Smooth muscle cell (in vitro differentiated cells): ENCODE measurements at regions not wholly inside any gene's neighbourhood (a gene's known extent, or its start where the extent isn't known, plus 50 kb on each side); places are given as distances from the start of the nearest gene placed in this dataset.

Experiments
- DNase-seq: peaks from one replicate; lab custom pipeline; 2025; ENCODE audit not compliant: unreplicated experiment; lab: John Stamatoyannopoulos, UW
- H2AFZ ChIP-seq: fragments of 200-600 bp; sonication (generic); 2 replicates; pipeline ENCODE4 v1.6.0; 2016; ENCODE audit warnings: antibody characterized with exemption, low read depth, mild to moderate bottlenecking
- H3F3A ChIP-seq: fragments of 200-600 bp; sonication (generic); 2 replicates; pipeline ENCODE4 v1.6.0; 2017; ENCODE audit warnings: antibody characterized with exemption, low read depth
- H3K27ac ChIP-seq: fragments of 200-600 bp; sonication (generic); 2 replicates; pipeline ENCODE4 v1.5.1; 2016; ENCODE audit warnings: low read depth, mild to moderate bottlenecking
- H3K27me3 ChIP-seq: fragments of 200-600 bp; sonication (generic); 2 replicates; pipeline ENCODE4 v1.6.1; 2016; ENCODE audit warnings: low read depth, mild to moderate bottlenecking
- H3K36me3 ChIP-seq: fragments of 200-600 bp; sonication (generic); 2 replicates; pipeline ENCODE4 v1.5.1; 2016; ENCODE audit warnings: low read depth
- H3K4me1 ChIP-seq: fragments of 200-600 bp; sonication (generic); 2 replicates; pipeline ENCODE4 v1.5.1; 2016; ENCODE audit warnings: low read depth
- H3K4me2 ChIP-seq: fragments of 200-600 bp; sonication (generic); 2 replicates; pipeline ENCODE4 v1.6.0; 2016; ENCODE audit warnings: mild to moderate bottlenecking
- H3K4me3 ChIP-seq: fragments of 200-600 bp; sonication (generic); 2 replicates; pipeline ENCODE4 v1.5.1; 2016; ENCODE audit warnings: mild to moderate bottlenecking
- H3K79me2 ChIP-seq: fragments of 200-600 bp; sonication (generic); 2 replicates; pipeline ENCODE4 v1.6.0; 2016; ENCODE audit warnings: low read depth, mild to moderate bottlenecking
- H3K9ac ChIP-seq: fragments of 200-600 bp; sonication (generic); 2 replicates; pipeline ENCODE4 v1.6.0; 2016; ENCODE audit warnings: low read depth
- H3K9me3 ChIP-seq: fragments of 200-600 bp; sonication (generic); replicated peaks from 2 replicates; pipeline ENCODE4 v1.5.1; 2016; ENCODE audit warnings: low read depth
- H4K20me1 ChIP-seq: fragments of 200-600 bp; sonication (generic); 2 replicates; pipeline ENCODE4 v1.6.0; 2016; ENCODE audit warnings: low read depth
- WGBS: methylation state at CpG from one replicate; pipeline ENCODE4 v1.1.7; 2016; ENCODE audit warnings: low lambda C conversion rate; 5-methylcytosine and 5-hydroxymethylcytosine counted together
- TF ChIP-seq, protein P1 (sequence below): fragments of 200-600 bp; sonication (generic); IDR thresholded peaks from 2 replicates; pipeline ENCODE4 v1.5.1; 2017; ENCODE audit warnings: borderline replicate concordance, mild to moderate bottlenecking, antibody characterized with exemption; ENCODE audit not compliant: insufficient read depth, poor library complexity, severe bottlenecking

DNA sequence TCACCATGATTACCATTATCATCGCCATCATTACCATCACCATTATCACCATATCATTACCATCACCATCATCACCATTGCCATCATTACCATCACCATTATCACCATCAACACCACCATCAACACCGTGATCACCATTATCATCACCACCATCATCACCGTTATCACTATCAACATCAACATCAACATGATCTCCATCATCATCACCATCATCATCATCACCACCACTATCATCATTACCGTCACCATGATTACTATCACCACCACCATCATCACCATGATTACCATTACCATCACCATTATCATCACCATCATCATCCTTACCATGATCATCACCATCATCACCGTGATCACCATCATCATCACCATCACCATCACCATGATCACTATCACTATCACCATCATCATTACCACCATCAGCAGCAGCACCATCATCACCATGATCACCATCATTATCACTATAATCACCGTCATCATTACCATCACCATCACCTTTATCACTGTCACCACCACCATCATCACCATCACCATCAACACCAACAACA, 753.7 kb downstream of the BRD1 start:
- WGBS: 90% methylated on average over 6 of the region's 6 CpGs
- H3K36me3 ChIP-seq: no peaks in the 10 kb centered on the region
- no peak overlapping the region for H3K4me3 ChIP-seq
- no peaks in the 10 kb centered on the region for H3K4me1 ChIP-seq
- no peaks in the 10 kb centered on the region for H3K9me3 ChIP-seq
- DNase-seq: no peak
- peaks cover 9% of the 10 kb centered on the region for H3K27me3 ChIP-seq
- no peaks in the 10 kb centered on the region for H3F3A ChIP-seq
- no peaks in the 10 kb centered on the region for H4K20me1 ChIP-seq
- H3K9ac ChIP-seq: no peak overlapping the region
- H2AFZ ChIP-seq: no peak overlapping the region
- H3K79me2 ChIP-seq: no peaks in the 10 kb centered on the region
- H3K27ac ChIP-seq: no peak overlapping the region
- no peak overlapping the region for H3K4me2 ChIP-seq
- TF ChIP-seq, protein P1, sequence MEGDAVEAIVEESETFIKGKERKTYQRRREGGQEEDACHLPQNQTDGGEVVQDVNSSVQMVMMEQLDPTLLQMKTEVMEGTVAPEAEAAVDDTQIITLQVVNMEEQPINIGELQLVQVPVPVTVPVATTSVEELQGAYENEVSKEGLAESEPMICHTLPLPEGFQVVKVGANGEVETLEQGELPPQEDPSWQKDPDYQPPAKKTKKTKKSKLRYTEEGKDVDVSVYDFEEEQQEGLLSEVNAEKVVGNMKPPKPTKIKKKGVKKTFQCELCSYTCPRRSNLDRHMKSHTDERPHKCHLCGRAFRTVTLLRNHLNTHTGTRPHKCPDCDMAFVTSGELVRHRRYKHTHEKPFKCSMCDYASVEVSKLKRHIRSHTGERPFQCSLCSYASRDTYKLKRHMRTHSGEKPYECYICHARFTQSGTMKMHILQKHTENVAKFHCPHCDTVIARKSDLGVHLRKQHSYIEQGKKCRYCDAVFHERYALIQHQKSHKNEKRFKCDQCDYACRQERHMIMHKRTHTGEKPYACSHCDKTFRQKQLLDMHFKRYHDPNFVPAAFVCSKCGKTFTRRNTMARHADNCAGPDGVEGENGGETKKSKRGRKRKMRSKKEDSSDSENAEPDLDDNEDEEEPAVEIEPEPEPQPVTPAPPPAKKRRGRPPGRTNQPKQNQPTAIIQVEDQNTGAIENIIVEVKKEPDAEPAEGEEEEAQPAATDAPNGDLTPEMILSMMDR: no peak

DNA sequence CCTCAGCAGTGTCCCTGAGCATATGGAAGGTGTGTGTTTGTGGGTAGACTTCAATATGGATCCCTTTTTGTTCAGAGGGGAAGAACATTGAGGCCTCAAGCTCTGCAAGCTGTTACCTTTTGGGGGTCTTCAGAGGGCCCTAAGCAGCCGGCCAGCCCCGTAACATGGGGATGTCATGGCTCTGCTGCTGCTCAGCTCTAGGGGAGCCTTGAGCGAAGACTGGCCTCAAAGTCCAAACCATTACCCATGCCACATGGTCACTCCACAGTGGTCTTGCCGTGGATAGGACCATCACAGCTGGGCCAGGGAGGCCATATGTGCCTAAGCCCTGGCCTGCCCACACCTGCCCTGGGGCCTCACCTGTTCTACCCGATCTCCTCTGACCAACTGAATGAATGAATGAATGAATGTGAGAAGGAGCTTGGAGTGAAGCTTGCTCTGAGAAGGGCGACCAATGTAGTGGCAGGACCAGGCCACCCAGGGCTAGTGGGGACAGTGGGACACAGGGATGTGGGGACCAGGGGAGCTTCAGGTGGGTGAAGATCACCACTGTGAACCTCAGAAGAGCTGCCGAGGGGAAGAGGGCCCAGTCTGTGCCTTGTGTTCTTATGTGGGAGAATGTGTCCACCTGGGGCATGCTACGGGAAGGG, 754.6 kb downstream of the BRD1 start:
- Histone ChIP-seq H3K27ac (no peak overlapping the region), H2AFZ (no peak overlapping the region), H3K4me1 (no peaks in the 10 kb centered on the region), H4K20me1 (no peaks in the 10 kb centered on the region), H3K79me2 (no peaks in the 10 kb centered on the region), H3K4me3 (no peak overlapping the region), H3K4me2 (no peak overlapping the region), H3K9ac (no peak overlapping the region), H3K27me3 (peaks cover 9% of the 10 kb centered on the region), H3F3A (no peaks in the 10 kb centered on the region), H3K36me3 (no peaks in the 10 kb centered on the region), H3K9me3 (no peaks in the 10 kb centered on the region)
- no peak for DNase-seq
- TF ChIP-seq, protein P1: no peak
- WGBS: 96% methylated on average over 8 of the region's 8 CpGs

DNA sequence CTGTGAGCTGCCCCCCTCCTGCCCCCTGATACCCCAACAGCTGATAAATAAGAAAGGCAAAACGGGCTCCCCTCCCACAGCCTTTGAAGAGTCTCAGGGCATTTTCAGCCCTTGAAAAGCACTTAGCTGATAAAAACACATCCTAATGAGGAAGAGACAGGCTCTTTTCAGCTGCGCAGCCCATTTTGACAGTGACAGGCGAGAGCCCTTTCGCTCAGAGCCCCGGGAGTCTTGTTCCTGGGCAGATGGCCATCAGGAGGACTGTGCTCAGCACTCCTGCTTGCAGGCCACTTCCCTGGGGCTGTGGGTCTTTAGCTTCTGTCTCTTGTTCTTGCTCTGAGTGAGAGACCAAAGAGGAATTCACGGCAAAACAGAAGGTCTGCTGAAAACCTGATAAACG, 757.2 kb downstream of the BRD1 start:
- H3K9me3 ChIP-seq: no peaks in the 10 kb centered on the region

More for the DNA sequence above, 757.2 kb downstream of the BRD1 start:
- WGBS: 63% methylated on average over 6 of the region's 7 CpGs
- Histone ChIP-seq H3K27ac (no peak overlapping the region), H3K4me3 (no peak overlapping the region), H3K9ac (no peak overlapping the region), H4K20me1 (no peaks in the 10 kb centered on the region), H3K27me3 (peaks cover 6% of the 10 kb centered on the region), H3F3A (no peaks in the 10 kb centered on the region), H3K79me2 (no peaks in the 10 kb centered on the region), H3K4me2 (no peak overlapping the region), H2AFZ (no peak overlapping the region), H3K36me3 (no peaks in the 10 kb centered on the region), H3K4me1 (no peaks in the 10 kb centered on the region)
- DNase-seq: no peak
- TF ChIP-seq, protein P1: no peak
